ENCODE measurements at regions not wholly inside any gene's neighbourhood (a gene's known extent, or its start where the extent isn't known, plus 50 kb on each side); places are given as distances from the start of the nearest gene placed in this dataset.

GRCh38 chr4:187687697-187688096, 307.9 kb upstream of the ZFP42 start:
- H3K9me1 ChIP-seq (ENCODE audit: insufficient read depth, low read length) = no peaks in the 10 kb centered on the region
- in situ Hi-C loops (cut with MboI; ENCODE audit: low sequenced_read_pairs) = no loop called here
- H2BK20ac ChIP-seq (ENCODE audit: low read depth, low read length) = no peak overlapping the region
- no peak overlapping the region for H3K18ac ChIP-seq (ENCODE audit: low read depth, low read length)
- no CpG with 5 or more reads among the region's 4 CpGs for WGBS, 2 experiments (ENCODE audit: extremely low coverage in 2 of 2, insufficient read length in 1 of 2)
- H3K56ac ChIP-seq (ENCODE audit: extremely low read depth, insufficient read depth, low read length) = no peak overlapping the region
- H2BK120ac ChIP-seq (ENCODE audit: low read depth, low read length) = no peak overlapping the region
- H3K4me3 ChIP-seq (ENCODE audit: insufficient read depth, low read depth, low read length) = no peak overlapping the region
- H3K79me1 ChIP-seq (ENCODE audit: low read depth in 1 of 2, low read length in 2 of 2) = no peaks in the 10 kb centered on the region
- H3K4me2 ChIP-seq (ENCODE audit: low read depth, low read length) = no peak overlapping the region
- BruUV-seq (replicated peaks) = no TSS peak
- H3K27ac ChIP-seq (ENCODE audit: insufficient read depth, low read length) = no peak overlapping the region
- H3K23ac ChIP-seq (ENCODE audit: low read depth, low read length) = no peak overlapping the region
- H2AK9ac ChIP-seq (replicated peaks; ENCODE audit: low read depth, low read length, poor library complexity) = no peak overlapping the region
- H2BK15ac ChIP-seq (ENCODE audit: low read depth, low read length) = no peak overlapping the region
- H3K9me3 ChIP-seq (ENCODE audit: control insufficient read depth, insufficient read depth, low read length) = no peaks in the 10 kb centered on the region
- DNase-seq (peak; percentile 58), ATAC-seq (ENCODE audit: low read depth) (no peak)
- no peak overlapping the region for H4K5ac ChIP-seq (ENCODE audit: low read depth, low read length)
- no peak overlapping the region for H4K91ac ChIP-seq (ENCODE audit: insufficient read depth, low read depth, low read length)
- dilution Hi-C loops (cut with HindIII; ENCODE audit: low sequenced_read_pairs, unreplicated experiment) = no loop called here
- H2AK5ac ChIP-seq (ENCODE audit: low read depth, low read length) = no peak overlapping the region
- no peaks in the 10 kb centered on the region for H3K4me1 ChIP-seq (ENCODE audit: control insufficient read depth, insufficient read depth, low read length)
- no peaks in the 10 kb centered on the region for H3K36me3 ChIP-seq (ENCODE audit: control insufficient read depth, insufficient read depth, low read length)
- no peak overlapping the region for H4K8ac ChIP-seq (ENCODE audit: low read depth in 2 of 2, low read length in 2 of 2)
- CTCF ChIA-PET = no interaction called here
- intact Hi-C loops (cut with micrococcal nuclease) = no loop called here
- TF ChIP-seq RAD21 (IDR thresholded peaks at IDR 0.05; ENCODE audit: low read length) (no peak), BHLHE40 (IDR thresholded peaks at IDR 0.05; ENCODE audit: low read depth, low read length) (no peak), CEBPB (IDR thresholded peaks at IDR 0.05; ENCODE audit: low read depth, low read length) (peak; percentile 93), MAZ (IDR thresholded peaks at IDR 0.05; ENCODE audit: borderline replicate concordance, low read depth, low read length) (no peak), NFE2L2 (IDR thresholded peaks at IDR 0.05; ENCODE audit: low read depth, low read length) (no peak)
- TF ChIP-seq, protein P1, sequence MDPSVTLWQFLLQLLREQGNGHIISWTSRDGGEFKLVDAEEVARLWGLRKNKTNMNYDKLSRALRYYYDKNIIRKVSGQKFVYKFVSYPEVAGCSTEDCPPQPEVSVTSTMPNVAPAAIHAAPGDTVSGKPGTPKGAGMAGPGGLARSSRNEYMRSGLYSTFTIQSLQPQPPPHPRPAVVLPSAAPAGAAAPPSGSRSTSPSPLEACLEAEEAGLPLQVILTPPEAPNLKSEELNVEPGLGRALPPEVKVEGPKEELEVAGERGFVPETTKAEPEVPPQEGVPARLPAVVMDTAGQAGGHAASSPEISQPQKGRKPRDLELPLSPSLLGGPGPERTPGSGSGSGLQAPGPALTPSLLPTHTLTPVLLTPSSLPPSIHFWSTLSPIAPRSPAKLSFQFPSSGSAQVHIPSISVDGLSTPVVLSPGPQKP (IDR thresholded peaks at IDR 0.05; ENCODE audit: borderline replicate concordance, low read depth, low read length) = no peak
- POLR2A ChIA-PET (ENCODE audit: unreplicated experiment) = no interaction called here
- no peaks in the 10 kb centered on the region for H3K27me3 ChIP-seq (ENCODE audit: control insufficient read depth, insufficient read depth, low read length)
- no peak overlapping the region for H3K9ac ChIP-seq (ENCODE audit: low read depth, low read length)
- no peaks in the 10 kb centered on the region for H4K20me1 ChIP-seq (ENCODE audit: insufficient read depth, low read length)
- H2AFZ ChIP-seq (replicated peaks; ENCODE audit: low read length, poor library complexity) = no peak overlapping the region
- no peak overlapping the region for H3K14ac ChIP-seq (replicated peaks; ENCODE audit: low read depth, low read length)
- no peak overlapping the region for H3K4ac ChIP-seq (ENCODE audit: low read depth, low read length)
- H2BK5ac ChIP-seq (ENCODE audit: low read depth, low read length, poor library complexity, severe bottlenecking) = no peak overlapping the region
